ENCODE measurements at regions not wholly inside any gene's neighbourhood (a gene's known extent, or its start where the extent isn't known, plus 50 kb on each side); places are given as distances from the start of the nearest gene placed in this dataset.
A peak's percentile ranks its signal among the peaks of the same experiment; 100 is the strongest.

DNA sequence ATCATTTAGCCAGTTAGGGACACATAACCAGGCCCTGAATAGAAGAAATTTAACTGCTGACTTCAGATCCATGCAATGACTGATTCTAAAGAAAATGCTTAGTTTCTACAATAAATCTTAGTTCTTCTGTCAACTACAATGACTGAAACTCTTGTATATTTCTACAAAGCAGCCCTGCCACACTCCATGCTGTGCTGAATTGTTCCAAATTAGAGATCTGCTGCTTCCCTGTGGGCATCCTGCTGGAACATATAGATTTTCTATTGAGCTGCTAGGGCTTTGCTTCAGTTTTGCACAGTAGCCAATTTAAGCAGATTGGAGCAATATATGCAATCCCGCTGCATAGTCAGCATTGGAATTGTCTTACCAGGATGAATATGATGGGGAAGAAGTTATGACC, 312.8 kb upstream of the SMIM31 start:
- TF ChIP-seq EZH2 (IDR thresholded peaks at IDR 0.05; ENCODE audit: borderline replicate concordance, insufficient read depth, low read length, poor library complexity, severe bottlenecking) (no peak), TAF1 (IDR thresholded peaks at IDR 0.05; ENCODE audit: low read depth) (no peak), POLR2AphosphoS5 (IDR thresholded peaks at IDR 0.05) (peak; percentile 60)
- TF ChIP-seq, protein P1, sequence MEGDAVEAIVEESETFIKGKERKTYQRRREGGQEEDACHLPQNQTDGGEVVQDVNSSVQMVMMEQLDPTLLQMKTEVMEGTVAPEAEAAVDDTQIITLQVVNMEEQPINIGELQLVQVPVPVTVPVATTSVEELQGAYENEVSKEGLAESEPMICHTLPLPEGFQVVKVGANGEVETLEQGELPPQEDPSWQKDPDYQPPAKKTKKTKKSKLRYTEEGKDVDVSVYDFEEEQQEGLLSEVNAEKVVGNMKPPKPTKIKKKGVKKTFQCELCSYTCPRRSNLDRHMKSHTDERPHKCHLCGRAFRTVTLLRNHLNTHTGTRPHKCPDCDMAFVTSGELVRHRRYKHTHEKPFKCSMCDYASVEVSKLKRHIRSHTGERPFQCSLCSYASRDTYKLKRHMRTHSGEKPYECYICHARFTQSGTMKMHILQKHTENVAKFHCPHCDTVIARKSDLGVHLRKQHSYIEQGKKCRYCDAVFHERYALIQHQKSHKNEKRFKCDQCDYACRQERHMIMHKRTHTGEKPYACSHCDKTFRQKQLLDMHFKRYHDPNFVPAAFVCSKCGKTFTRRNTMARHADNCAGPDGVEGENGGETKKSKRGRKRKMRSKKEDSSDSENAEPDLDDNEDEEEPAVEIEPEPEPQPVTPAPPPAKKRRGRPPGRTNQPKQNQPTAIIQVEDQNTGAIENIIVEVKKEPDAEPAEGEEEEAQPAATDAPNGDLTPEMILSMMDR (IDR thresholded peaks at IDR 0.05; ENCODE audit: poor library complexity, severe bottlenecking): no peak
